ENCODE measurements at regions not wholly inside any gene's neighbourhood (a gene's known extent, or its start where the extent isn't known, plus 50 kb on each side); places are given as distances from the start of the nearest gene placed in this dataset.

DNA sequence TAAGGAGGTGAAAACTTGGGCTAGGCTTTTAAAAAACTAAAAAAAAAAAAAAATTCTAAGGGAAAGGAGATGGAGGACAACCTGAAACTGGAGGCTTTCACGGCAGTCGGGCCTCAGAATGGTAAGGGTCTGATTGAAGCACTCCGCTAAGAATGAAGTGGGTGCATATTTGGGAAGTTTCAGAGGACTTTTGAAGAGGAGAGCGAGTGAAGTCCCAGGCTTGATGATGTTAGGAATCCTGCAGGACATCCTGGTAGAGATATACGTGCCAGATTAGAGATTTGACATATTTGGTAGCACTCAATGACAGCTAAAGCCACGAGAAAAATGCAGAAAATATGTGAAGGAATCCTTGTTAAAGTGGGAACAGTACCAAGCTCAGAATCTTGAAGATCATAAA lies 186.2 kb downstream of the SNAPC1 start:
- TF ChIP-seq, protein P1, sequence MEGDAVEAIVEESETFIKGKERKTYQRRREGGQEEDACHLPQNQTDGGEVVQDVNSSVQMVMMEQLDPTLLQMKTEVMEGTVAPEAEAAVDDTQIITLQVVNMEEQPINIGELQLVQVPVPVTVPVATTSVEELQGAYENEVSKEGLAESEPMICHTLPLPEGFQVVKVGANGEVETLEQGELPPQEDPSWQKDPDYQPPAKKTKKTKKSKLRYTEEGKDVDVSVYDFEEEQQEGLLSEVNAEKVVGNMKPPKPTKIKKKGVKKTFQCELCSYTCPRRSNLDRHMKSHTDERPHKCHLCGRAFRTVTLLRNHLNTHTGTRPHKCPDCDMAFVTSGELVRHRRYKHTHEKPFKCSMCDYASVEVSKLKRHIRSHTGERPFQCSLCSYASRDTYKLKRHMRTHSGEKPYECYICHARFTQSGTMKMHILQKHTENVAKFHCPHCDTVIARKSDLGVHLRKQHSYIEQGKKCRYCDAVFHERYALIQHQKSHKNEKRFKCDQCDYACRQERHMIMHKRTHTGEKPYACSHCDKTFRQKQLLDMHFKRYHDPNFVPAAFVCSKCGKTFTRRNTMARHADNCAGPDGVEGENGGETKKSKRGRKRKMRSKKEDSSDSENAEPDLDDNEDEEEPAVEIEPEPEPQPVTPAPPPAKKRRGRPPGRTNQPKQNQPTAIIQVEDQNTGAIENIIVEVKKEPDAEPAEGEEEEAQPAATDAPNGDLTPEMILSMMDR (IDR thresholded peaks at IDR 0.05; ENCODE audit: extremely low read depth, insufficient read depth, missing control alignments) = no peak
- in situ Hi-C loops (cut with MboI; ENCODE audit: low pct_unique_long_range_greater_than_20kb, low sequenced_read_pairs, unreplicated experiment) = no loop called here
- DNase-seq (ENCODE audit: low spot score) = no peak

DNA sequence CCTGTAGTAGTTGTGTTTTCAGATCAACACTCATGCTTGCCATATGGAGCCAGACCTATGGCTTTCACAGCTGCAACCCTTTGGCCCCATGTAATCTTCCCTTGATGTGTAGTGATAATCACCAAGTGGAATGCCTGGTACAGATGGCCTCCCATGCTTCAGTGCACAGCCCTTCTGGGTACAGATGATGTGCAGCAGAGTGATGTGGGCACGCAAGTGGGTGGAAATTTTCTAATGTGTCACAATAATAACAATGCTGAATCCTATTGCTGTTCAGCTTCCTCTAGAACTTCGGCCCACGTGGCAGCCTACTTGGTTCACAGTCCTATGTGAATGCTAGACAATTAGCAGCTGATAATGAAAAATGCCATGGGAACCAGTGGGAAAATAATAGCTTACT lies 188.1 kb downstream of the SNAPC1 start:
- TF ChIP-seq, protein P1 (IDR thresholded peaks at IDR 0.05; ENCODE audit: extremely low read depth, insufficient read depth, missing control alignments) = no peak
- in situ Hi-C loops (cut with MboI; ENCODE audit: low pct_unique_long_range_greater_than_20kb, low sequenced_read_pairs, unreplicated experiment) = no loop called here
- DNase-seq (ENCODE audit: low spot score) = no peak

DNA sequence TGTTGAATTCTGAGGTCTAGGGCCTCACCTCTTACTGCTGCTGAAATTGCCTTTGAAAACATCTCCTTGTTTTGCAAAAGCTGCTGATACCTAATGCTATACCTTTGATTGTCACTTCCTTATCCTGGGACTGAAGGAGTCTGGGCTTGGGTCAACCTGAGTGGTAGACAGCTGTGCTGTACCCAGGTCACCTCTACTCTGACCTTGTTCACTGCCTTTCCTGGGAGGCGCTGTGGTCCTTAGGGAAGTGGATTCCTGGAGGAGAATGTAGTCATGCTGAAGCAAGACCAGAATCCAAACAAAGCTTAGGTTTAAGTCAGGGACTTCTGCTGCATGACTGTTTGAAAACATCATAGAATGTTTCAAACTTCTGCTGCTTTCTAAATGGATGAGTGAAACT lies 191.4 kb downstream of the SNAPC1 start:
- in situ Hi-C loops (cut with MboI; ENCODE audit: low pct_unique_long_range_greater_than_20kb, low sequenced_read_pairs, unreplicated experiment) = no loop called here
- TF ChIP-seq, protein P1 (IDR thresholded peaks at IDR 0.05; ENCODE audit: extremely low read depth, insufficient read depth, missing control alignments) = no peak
- no peak for DNase-seq (ENCODE audit: low spot score)

DNA sequence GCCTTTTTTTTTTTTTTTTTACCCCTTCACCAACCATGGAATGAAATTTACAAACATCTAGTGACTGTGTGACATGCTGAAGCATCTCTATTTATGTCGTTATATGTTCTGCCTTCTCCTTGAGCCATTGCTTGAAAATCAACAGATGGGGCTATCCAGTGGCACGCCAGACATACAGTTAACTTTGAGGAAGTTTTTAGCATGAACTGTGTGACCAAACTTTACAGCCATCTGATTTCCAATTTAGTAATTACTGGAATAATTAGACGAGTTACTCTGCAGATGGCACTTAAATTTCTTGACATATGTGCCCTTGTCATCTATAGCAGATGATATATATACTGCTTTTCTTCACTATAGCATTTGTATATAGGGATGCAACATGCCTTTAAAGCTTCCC lies 192.1 kb downstream of the SNAPC1 start:
- no peak for DNase-seq (ENCODE audit: low spot score)
- TF ChIP-seq, protein P1 (IDR thresholded peaks at IDR 0.05; ENCODE audit: extremely low read depth, insufficient read depth, missing control alignments) = no peak
- in situ Hi-C loops (cut with MboI; ENCODE audit: low pct_unique_long_range_greater_than_20kb, low sequenced_read_pairs, unreplicated experiment) = no loop called here

DNA sequence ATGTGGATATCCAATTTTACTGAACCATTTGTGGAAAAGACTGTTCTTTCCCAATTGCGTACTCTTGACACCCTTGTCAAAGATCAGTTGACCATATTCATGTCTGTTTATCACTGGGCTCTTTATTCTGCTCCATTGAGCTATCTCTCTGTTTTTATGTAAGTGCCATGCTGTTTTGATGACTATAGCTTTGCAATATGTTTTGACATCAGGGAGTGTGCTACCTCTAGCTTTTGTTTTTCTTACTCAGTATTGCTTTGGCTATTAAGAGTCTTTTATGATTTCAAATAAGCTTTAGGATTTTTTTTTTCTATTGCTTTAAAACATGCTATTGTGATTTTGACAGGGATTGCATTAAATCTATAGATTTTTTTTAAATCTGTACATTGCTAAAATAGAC lies 194.3 kb downstream of the SNAPC1 start:
- TF ChIP-seq, protein P1 (IDR thresholded peaks at IDR 0.05; ENCODE audit: extremely low read depth, insufficient read depth, missing control alignments) = no peak
- no peak for DNase-seq (ENCODE audit: low spot score)
- in situ Hi-C loops (cut with MboI; ENCODE audit: low pct_unique_long_range_greater_than_20kb, low sequenced_read_pairs, unreplicated experiment) = no loop called here

GRCh38 chr14:61959348-61959747 lies 197.1 kb downstream of the SNAPC1 start:
- TF ChIP-seq, protein P1 (IDR thresholded peaks at IDR 0.05; ENCODE audit: extremely low read depth, insufficient read depth, missing control alignments) = no peak
- no peak for DNase-seq (ENCODE audit: low spot score)
- in situ Hi-C loops (cut with MboI; ENCODE audit: low pct_unique_long_range_greater_than_20kb, low sequenced_read_pairs, unreplicated experiment) = no loop called here

DNA sequence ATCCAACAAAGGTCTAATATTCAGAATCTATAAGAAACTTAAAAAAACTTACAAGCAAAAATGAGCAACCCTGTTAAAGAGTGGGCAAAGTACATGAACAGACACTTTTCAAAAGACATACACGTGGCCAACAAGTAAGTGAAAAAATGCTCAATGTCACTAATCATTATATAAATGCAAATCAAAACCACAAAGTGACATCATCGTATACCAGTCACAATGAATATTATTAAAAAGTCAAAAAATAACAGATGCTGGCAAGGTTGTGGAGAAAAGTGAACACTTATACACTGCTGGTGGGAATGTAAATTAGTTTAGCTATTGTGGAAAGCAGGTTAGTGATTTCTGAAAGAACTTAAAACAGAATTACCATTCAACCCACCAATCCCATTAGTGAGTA lies 199.1 kb downstream of the SNAPC1 start:
- in situ Hi-C loops (cut with MboI; ENCODE audit: low pct_unique_long_range_greater_than_20kb, low sequenced_read_pairs, unreplicated experiment) = no loop called here
- TF ChIP-seq, protein P1 (IDR thresholded peaks at IDR 0.05; ENCODE audit: extremely low read depth, insufficient read depth, missing control alignments) = no peak
- DNase-seq (ENCODE audit: low spot score) = no peak

Measured in GM13977 (cell line).